GM20431 (cell line): ENCODE measurements at regions not wholly inside any gene's neighbourhood (a gene's known extent, or its start where the extent isn't known, plus 50 kb on each side); places are given as distances from the start of the nearest gene placed in this dataset.
"Not testable (repeated sequence)": the region's sequence is repeated elsewhere in the genome, so short reads cannot be mapped to it uniquely, and the experiment has no call there.

ENCODE experiments used
- in situ Hi-C: fragments of 300-500 bp; cut with MseI, MboI; formaldehyde crosslinking; loops from one replicate; pipeline ENCODE4 v1.15.0; 2020; ENCODE audit warnings: low sequenced_read_pairs; ENCODE audit not compliant: unreplicated experiment

GRCh38 chr3:177484926-177485325, 287.6 kb upstream of the TBL1XR1 start:
- in situ Hi-C loops: no loop called here

- in situ Hi-C loops: no loop called here
Measured at GRCh38 chr3:177487635-177488186, 290.4 kb upstream of the TBL1XR1 start.

- in situ Hi-C loops: no loop called here
Measured at GRCh38 chr3:177488740-177489139, 291.5 kb upstream of the TBL1XR1 start.

- in situ Hi-C loops: no loop called here
Measured at GRCh38 chr3:177490626-177491025, 293.3 kb upstream of the TBL1XR1 start.

GRCh38 chr3:177491296-177492032, 294.2 kb upstream of the TBL1XR1 start:
- in situ Hi-C loops: no loop called here

- in situ Hi-C loops: no loop called here
Measured at GRCh38 chr3:177493091-177493490, 295.8 kb upstream of the TBL1XR1 start.

GRCh38 chr3:177494216-177494615, 296.9 kb upstream of the TBL1XR1 start:
- in situ Hi-C loops: no loop called here

- in situ Hi-C loops: no loop called here
Measured at GRCh38 chr3:177495566-177495965, 298.3 kb upstream of the TBL1XR1 start.

- in situ Hi-C loops: no loop called here
Measured at GRCh38 chr3:177498037-177498857, 301.0 kb upstream of the TBL1XR1 start.

- in situ Hi-C loops: not testable (repeated sequence)
Measured at GRCh38 chr3:177499039-177499438, 301.8 kb upstream of the TBL1XR1 start.

- in situ Hi-C loops: no loop called here
Measured at GRCh38 chr3:177499779-177500423, 302.6 kb upstream of the TBL1XR1 start.

- in situ Hi-C loops: no loop called here
Measured at GRCh38 chr3:177510693-177511216, 313.5 kb upstream of the TBL1XR1 start.

- in situ Hi-C loops: no loop called here
Measured at GRCh38 chr3:177512945-177513814, 315.9 kb upstream of the TBL1XR1 start.

- in situ Hi-C loops: no loop called here
Measured at GRCh38 chr3:177513815-177514610, 316.7 kb upstream of the TBL1XR1 start.

GRCh38 chr3:177514611-177515499, 317.6 kb upstream of the TBL1XR1 start:
- in situ Hi-C loops: no loop called here

- in situ Hi-C loops: no loop called here
Measured at GRCh38 chr3:177515786-177516157, 318.5 kb upstream of the TBL1XR1 start.

GRCh38 chr3:177516158-177517011, 319.1 kb upstream of the TBL1XR1 start:
- in situ Hi-C loops: no loop called here
